GM20000 (cell line): ENCODE measurements at regions not wholly inside any gene's neighbourhood (a gene's known extent, or its start where the extent isn't known, plus 50 kb on each side); places are given as distances from the start of the nearest gene placed in this dataset.

Experiments used
- DNase-seq: peaks from one replicate; pipeline ENCODE4 v3.0.0; 2012; ENCODE audit warnings: low spot score
- TF ChIP-seq, protein P1 (sequence below): IDR thresholded peaks from 2 replicates; pipeline ENCODE4 v1.5.1; 2012; ENCODE audit warnings: mild to moderate bottlenecking, control low read depth; ENCODE audit errors: extremely low read depth, missing control alignments

DNA sequence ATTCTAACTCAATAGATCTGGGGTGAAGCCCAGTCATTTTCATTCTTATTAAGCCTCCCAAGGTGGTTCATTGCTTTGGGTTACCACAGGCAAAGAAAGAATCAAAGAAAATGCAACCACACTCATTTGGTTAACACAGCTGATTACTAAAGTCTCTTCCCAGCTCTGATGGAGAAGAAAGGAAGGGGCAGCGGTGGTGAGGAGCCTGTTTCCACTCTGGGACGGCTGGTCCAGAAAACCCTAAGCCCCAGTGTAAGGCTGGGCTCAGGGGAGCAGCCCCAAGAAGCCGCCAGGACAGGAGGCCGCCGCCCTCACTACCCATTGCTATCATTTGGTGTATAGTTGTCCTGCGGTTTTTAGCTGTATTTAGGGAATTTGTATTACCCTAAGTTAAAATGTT, 226.9 kb downstream of the CD83 start:
- no peak for DNase-seq
- TF ChIP-seq, protein P1, sequence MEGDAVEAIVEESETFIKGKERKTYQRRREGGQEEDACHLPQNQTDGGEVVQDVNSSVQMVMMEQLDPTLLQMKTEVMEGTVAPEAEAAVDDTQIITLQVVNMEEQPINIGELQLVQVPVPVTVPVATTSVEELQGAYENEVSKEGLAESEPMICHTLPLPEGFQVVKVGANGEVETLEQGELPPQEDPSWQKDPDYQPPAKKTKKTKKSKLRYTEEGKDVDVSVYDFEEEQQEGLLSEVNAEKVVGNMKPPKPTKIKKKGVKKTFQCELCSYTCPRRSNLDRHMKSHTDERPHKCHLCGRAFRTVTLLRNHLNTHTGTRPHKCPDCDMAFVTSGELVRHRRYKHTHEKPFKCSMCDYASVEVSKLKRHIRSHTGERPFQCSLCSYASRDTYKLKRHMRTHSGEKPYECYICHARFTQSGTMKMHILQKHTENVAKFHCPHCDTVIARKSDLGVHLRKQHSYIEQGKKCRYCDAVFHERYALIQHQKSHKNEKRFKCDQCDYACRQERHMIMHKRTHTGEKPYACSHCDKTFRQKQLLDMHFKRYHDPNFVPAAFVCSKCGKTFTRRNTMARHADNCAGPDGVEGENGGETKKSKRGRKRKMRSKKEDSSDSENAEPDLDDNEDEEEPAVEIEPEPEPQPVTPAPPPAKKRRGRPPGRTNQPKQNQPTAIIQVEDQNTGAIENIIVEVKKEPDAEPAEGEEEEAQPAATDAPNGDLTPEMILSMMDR: no peak

DNA sequence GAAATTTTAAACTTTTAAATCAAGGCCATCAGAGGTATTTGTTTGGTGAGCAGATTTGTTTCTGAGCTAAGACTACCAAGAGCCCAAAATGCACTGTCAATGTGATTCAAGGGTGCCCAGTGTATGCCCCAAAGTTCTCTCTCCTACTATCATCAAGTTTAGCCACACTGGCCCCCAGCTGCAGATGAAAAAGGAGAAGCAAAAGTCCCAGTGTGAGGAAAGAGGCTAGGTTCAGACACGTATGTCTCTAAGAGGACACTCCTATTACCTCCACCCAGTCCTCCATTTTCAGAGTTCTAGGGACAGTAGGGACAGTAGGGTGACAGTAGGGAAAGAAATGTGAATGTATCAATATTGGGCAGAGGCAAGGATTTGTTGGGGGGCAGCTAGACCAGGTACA, 230.8 kb downstream of the CD83 start:
- DNase-seq: no peak
- TF ChIP-seq, protein P1: no peak

DNA sequence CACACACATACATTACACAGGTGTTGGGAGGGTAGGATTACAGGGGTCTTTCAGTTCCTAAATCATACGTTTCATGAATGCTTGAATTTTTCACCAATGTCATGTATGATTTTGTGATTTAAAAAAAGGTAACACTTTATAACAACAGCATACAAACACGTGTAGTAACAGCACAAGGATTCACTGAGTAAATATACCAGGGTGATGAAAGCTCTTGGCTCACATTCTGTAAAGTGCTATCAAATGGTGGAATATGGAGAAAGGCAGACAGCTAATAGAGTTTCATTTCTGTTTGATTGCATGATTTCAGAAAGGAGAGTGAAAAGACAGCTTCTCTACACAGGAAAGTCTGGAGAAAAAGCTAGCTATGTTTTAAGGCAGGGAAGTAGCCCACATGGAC, 231.9 kb downstream of the CD83 start:
- TF ChIP-seq, protein P1: no peak

DNA sequence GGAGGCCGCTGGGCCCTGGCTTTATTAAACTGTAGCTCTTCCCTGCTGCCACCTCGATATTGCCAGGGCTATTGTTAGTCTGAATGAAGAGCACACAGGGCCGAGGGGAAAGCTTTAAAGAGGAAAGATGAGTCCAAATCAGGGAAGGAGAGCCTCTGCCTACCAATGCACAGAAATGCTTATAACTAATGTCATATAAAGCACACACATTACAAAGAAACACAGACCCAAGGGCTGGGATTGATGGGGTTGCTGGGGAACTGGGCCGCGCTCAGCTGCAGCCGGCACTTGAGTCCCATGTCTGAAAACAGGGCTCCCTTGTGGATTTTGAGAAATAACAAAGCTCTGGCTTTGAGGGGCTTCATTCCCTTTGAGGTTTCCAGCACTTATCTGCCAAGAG, 232.6 kb downstream of the CD83 start:
- DNase-seq: no peak
- TF ChIP-seq, protein P1: no peak

More for the DNA sequence above, 231.9 kb downstream of the CD83 start:
- no peak for DNase-seq

DNA sequence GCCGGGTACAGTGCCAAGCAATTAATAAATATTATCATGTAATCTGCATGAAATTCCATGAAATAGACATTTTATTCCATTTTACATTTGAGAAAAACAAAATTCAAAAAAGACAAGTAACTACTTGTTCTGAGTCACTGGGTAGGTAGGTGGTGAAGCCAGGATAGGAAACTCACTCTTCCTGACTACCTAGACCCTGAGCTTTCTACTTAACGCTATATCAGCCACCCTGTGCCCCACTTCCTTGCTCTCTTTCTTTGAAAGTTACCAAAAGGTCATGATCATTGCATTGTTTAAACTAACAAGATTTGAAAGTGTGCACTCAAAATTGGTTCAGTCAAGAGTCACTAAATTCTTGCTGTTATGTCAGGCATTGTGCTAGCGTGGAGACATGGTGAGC, 235.7 kb downstream of the CD83 start:
- no peak for DNase-seq
- TF ChIP-seq, protein P1: no peak

DNA sequence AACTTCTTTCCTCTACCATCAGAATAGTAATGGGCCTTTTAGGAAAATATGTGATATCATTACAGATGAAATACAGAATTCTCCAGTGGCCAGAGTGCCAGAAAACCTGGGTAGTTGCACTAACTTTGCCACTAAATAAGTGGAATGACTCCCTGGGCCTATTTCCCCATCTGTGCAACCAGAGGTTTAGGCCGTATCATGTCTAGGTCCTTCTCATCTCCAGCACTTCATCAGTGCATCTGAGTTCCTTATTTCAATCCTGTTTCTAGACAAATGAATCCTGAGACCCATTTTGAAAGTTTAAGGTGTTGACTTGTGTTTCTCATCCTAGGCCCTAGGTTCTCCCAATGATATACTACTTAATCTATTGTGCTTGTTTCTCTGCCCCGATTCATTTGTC, 236.2 kb downstream of the CD83 start:
- DNase-seq: no peak
- TF ChIP-seq, protein P1: no peak

DNA sequence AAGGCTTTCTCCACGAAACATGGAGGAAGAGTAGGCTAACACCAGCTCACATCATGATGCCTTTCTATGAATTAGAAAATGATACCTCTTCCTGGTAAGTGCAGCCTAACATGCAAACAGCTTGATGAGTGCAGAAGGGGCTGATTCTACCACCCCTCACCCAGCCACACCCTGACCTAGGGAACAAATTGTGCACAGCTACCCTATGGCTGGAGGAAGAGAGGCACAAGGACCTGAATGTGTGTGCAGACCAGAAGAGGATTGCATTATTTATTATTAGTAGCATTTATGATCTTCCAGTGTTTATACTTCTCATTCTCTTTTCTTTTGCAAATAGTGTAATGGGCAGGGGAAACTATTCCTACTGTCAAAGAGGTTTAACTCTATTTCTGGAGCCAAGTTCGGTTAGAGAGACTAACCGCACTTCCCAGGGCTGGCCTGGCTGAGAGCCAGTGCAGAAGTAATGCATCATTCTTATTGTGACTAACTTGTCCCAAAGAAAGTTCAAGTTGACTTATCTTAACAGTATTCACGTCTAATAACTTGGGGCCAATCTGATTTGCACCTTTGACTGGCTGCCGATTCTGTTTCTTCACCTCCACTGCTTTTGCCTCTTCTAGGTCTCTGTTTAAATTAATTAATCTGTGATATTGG, 237.5 kb downstream of the CD83 start:
- DNase-seq: no peak

More for the DNA sequence above, 237.5 kb downstream of the CD83 start:
- TF ChIP-seq, protein P1: no peak
